ENCODE measurements at regions not wholly inside any gene's neighbourhood (a gene's known extent, or its start where the extent isn't known, plus 50 kb on each side); places are given as distances from the start of the nearest gene placed in this dataset.

DNA sequence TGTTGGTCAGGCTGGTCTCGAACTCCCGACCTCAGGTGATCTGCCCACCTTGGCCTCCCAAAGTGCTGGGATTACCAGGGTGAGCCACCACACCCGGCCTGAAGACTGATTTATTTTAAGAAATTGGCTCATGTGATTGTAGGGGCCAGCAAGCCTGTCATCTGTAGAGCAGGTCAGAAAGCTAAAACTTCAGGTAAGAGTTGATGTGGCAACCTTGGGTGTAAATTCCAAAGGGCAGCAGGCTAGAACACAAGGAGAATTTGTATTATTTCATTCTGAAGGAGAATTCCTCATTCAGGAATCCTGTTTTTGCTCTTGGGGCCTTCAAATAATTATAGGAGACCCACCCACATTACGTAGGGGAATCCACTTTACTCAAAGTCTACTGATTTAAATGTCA is 728.7 kb downstream of the LTN1 start:
- DNase-seq, result no peak

DNA sequence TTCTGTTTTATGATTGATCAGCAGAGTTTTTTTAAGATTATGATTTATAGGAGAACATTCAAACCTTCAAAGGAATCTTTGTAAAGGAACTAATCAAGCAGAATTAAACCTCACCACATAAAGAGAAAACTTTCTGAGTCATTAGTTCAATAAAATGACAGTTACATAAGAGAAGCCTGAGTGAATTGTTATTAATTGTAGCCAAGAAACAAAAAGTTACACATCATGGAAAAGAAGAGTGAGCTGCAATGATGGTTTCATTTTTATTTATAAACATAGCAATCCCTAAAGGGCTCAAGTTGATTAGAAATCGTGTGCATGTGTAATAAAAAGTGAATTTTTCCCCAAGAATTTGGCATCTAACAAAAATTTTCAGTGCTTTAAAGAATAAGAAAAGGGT is 731.4 kb downstream of the LTN1 start:
- DNase-seq, result no peak

- DNase-seq, result no peak
These were observed 735.4 kb downstream of the LTN1 start for GRCh38 chr21:28257276-28257675.

DNA sequence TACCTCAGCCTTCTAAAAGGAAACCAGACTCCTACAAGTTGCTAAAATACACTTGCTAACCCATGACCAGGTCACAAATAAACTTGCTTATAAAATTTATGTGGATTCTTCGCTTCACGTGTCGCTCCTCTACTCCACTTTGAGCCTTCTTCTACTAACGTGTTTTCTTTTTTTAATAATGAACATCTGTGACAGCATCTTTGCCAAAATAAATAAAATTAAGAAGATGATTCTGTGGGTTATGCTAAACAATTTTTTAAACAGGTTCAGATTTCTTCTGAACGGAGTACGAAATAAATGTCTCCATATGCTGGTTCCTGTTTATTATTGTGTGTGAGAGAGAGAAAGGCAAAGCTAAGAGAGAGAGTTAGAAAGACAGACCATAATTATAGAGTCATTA is 735.8 kb downstream of the LTN1 start:
- DNase-seq, result no peak

DNA sequence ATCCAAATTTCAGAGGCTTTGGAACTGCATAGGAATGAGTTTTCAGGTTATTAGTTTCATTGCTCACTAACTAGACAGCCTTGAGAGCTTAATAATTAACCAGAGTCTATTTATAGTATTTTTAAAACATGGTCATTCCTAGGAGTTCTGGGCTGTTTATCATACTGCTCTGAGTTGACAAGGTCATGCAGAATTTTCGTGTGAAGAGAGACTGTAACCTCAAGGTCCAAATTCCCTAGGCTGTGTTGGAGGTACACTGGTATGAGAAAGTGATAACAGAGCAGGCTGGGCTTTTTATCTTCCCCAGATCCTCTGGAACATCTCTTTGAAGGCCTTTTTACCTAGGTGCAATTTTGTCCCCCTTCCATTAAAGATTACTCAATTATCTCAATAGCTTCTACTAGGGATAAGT is 736.3 kb downstream of the LTN1 start:
- no peak for DNase-seq

DNA sequence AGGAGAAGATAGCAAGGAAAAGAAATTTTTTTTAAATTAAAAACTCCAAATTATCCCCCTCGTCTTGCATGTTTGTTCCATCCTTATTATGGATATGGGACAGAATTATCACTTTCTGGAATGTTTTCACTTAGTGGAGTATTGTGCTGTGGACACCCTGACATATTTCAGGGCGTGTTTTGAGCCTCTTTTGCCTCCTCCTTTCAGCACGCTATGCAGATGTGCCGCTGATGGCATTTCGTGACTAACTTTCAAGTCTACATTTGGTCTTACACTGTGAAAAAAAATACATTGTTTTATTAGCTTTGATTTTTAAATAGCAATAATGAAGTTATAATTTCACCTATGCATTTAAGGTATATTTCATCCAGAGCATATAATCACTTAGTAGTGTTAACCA is 738.7 kb downstream of the LTN1 start:
- DNase-seq, result no peak

- DNase-seq, result no peak
These were observed 739.3 kb downstream of the LTN1 start for GRCh38 chr21:28253338-28253737.

DNA sequence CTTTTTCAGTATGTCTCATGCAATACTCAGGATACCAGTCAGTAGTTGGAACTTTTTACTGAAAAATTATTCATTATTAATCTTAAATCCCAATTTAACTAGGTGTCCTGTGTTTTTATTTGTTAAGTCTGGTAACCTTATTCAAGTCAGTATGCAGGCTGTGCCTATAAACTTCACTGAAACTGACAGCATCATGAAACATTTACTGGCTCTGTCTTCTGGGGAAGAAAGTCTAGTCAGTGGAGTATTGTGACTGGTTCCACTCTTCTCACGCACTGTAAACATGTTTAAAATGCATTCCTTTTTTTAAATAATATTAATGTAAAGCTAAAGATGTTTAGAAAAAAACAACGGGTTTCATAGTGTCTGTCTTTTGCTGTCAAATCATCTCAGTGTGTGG is 739.7 kb downstream of the LTN1 start:
- no peak for DNase-seq

- no peak for DNase-seq
These were observed 741.7 kb downstream of the LTN1 start for GRCh38 chr21:28250946-28251345.

DNA sequence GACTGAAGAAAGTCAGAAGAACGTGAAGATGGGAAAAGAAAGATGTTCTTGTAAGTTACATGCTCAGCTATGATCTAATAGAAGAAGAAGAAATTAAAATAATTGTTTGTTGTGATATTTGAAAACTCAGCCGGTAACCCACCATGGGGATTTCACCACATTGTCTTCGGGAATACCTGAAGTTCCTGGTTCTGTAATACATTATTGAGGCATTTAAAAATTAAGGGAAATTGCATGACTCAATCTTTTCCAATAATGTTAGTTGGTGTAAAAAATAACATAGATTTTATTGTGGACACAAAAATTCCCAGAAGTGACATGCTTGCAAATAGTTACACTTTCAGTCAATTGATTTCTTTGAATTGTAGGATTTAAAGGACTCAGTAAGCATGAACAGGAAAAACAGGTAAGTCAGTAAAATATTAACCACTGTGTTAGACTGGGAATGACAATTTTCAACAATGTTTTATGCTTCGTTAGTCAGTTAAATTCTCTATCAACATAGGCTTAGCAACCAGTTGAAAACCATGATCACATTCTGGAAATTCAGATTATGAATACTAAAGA is 745.1 kb downstream of the LTN1 start:
- no peak for DNase-seq

GRCh38 chr21:28240586-28240985 is 752.1 kb downstream of the LTN1 start:
- no peak for DNase-seq

GRCh38 chr21:28239340-28239739 is 753.3 kb downstream of the LTN1 start:
- no peak for DNase-seq

DNA sequence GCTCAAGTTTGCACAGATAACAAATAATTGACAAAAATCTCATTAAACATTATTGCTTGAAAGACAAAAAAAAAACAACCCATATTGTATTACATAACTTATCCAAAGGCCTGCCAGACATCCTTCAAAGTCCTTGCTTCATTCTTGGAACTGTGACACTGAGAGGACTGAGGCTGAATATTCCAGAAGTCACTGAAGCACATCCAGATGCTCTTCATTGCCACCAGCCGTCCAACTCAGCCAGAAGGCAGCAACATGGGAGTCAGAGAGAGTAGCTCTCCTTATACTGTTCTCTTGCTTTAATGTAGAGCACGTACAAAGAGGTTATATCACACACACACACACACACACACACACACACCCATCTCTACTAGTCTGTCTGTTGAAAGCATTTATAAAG is 755.0 kb downstream of the LTN1 start:
- no peak for DNase-seq

- no peak for DNase-seq
These were observed 757.3 kb downstream of the LTN1 start for GRCh38 chr21:28235169-28235895.

- no peak for DNase-seq
These were observed 758.4 kb downstream of the LTN1 start for GRCh38 chr21:28234326-28234725.

- no peak for DNase-seq
These were observed 759.0 kb downstream of the LTN1 start for GRCh38 chr21:28233536-28234220.

DNA sequence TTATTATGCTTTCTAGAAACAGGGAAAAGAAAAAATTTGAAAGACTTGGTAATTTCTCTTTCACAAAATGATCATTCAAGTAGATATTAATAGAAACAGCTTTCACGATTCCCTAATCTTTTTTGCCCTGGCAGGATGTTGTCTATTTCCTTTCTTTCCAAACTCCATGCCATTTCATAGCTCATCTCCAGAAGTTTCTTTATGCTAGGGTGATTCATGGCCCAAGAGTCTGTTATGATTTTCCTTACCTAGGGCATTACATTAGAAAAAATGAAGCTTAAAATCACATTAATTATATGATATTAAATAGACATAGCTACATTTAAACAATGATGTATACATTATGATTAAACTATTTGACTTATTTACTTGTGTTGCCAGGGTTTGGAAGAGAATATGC is 762.1 kb downstream of the LTN1 start:
- DNase-seq, result no peak

DNA sequence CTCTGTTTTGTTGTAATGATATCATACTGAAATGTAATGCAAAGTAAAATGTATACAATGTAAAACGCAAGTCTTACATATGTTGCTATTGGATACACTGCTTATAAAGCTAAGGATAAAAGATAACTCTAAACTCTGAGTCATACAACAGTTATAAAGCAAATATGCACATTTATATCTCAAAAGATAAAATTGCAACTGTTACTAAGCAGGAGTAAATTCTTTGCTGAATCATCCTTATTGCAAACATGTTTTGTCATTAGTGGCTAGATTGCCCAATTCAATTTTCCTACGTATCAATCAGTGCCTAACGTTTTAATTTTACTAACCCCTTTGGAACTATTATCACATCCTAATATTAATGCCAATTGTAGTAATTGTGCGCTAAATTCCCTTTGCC is 762.9 kb downstream of the LTN1 start:
- no peak for DNase-seq

- DNase-seq, result no peak
These were observed 764.1 kb downstream of the LTN1 start for GRCh38 chr21:28228636-28228995.

- DNase-seq, result no peak
These were observed 764.6 kb downstream of the LTN1 start for GRCh38 chr21:28227881-28228635.

- no peak for DNase-seq
These were observed 766.1 kb downstream of the LTN1 start for GRCh38 chr21:28226563-28226962.

GRCh38 chr21:28224191-28224726 is 768.4 kb downstream of the LTN1 start:
- no peak for DNase-seq

- DNase-seq, result no peak
These were observed 770.7 kb downstream of the LTN1 start for GRCh38 chr21:28221984-28222383.

DNA sequence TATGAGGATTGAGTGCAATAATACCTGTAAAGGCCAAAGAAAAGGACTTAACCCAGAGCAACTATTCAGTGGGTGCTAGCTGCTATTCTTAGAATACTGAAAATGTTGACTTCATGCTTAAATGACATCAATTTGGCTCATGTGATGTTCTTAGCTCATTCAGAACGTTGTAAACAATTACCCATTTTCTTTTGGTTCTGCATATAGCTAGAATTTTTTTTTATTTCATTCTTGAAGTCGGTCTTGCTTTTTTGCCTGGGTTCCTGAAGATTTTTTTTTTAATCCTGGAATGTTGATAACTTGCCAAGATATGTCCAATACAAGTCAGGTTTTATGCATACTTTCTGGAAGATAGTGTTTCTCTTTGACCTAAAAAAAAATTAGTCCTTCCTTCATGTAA is 772.0 kb downstream of the LTN1 start:
- no peak for DNase-seq
